GM23338 (cell line): ENCODE measurements at regions not wholly inside any gene's neighbourhood (a gene's known extent, or its start where the extent isn't known, plus 50 kb on each side); places are given as distances from the start of the nearest gene placed in this dataset.

ENCODE experiments used
- CREB1 ChIP-seq: fragments of 250-450 bp; sonication (Bioruptor Pico); IDR thresholded peaks from 2 replicates; pipeline ENCODE4 v1.5.0; 2020; ENCODE audit warnings: low read depth, mild to moderate bottlenecking, moderate library complexity
- EZH2 ChIP-seq: fragments of 200-600 bp; sonication (generic); IDR thresholded peaks from one replicate; pipeline ENCODE4 v1.8.0; 2017; ENCODE audit warnings: antibody characterized with exemption, mild to moderate bottlenecking, low read depth; ENCODE audit not compliant: unreplicated experiment
- EZH2phosphoT487 ChIP-seq: fragments of 200-600 bp; sonication (generic); IDR thresholded peaks from one replicate; pipeline ENCODE4 v1.8.1; 2018; ENCODE audit warnings: antibody characterized with exemption; ENCODE audit not compliant: unreplicated experiment
- NANOG ChIP-seq: IDR thresholded peaks from 2 replicates; pipeline ENCODE4 v1.6.1; 2016; ENCODE audit warnings: antibody characterized with exemption, borderline replicate concordance
- POLR2AphosphoS5 ChIP-seq: IDR thresholded peaks from 2 replicates; pipeline ENCODE4 v1.6.1; 2016; ENCODE audit warnings: antibody characterized with exemption, low read depth
- STAT1 ChIP-seq: IDR thresholded peaks from one replicate; pipeline ENCODE4 v1.6.1; 2016; ENCODE audit warnings: antibody characterized with exemption; ENCODE audit not compliant: unreplicated experiment
- TF ChIP-seq, protein P1 (sequence below), 2 experiments: fragments of 200-600 bp in 1 of 2; sonication (generic) in 1 of 2; conservative IDR thresholded peaks; 2 replicates each; pipeline versions ENCODE4 v1.5.1 to v1.6.1; 2016 to 2017; ENCODE audit warnings: antibody characterized with exemption in 2 of 2, low read depth in 2 of 2, mild to moderate bottlenecking in 2 of 2, moderate library complexity in 1 of 2
- TF ChIP-seq, protein P2 (sequence below): IDR thresholded peaks from one replicate; pipeline ENCODE4 v1.6.1; 2018; ENCODE audit warnings: antibody characterized with exemption; ENCODE audit not compliant: unreplicated experiment

DNA sequence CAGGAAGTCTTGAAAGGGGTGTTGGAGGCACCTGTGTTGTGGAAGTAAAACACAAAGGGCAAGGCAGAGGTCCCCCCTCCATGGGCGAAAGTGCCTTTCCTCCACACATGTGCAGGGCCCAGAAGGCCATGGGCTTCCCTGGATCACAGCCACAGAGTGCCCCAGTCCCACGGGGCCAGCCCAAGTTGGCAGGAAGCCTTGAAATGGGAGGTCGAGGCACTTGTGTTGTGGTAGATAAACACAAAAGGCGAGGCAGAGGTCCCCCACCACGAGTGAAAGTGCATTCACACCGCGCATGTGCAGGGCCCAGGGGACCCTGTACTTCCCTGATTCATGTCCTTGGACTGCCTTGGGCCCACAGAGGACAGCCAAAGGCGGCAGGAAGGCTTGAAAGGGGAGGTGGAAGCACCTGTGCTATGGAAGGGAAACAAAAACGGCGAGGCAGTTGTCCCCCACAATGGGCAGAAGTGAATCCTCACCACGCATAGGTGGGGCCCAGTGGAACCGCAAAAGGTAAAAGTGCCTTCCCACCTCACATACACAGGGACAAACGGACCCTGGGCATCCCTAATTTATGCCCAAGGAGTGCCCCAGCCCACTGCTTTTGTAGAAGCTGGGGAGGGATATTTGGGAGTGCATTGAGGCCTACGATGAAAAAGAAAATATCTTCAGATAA is 585.4 kb downstream of the ALG10 start:
- TF ChIP-seq, protein P1, sequence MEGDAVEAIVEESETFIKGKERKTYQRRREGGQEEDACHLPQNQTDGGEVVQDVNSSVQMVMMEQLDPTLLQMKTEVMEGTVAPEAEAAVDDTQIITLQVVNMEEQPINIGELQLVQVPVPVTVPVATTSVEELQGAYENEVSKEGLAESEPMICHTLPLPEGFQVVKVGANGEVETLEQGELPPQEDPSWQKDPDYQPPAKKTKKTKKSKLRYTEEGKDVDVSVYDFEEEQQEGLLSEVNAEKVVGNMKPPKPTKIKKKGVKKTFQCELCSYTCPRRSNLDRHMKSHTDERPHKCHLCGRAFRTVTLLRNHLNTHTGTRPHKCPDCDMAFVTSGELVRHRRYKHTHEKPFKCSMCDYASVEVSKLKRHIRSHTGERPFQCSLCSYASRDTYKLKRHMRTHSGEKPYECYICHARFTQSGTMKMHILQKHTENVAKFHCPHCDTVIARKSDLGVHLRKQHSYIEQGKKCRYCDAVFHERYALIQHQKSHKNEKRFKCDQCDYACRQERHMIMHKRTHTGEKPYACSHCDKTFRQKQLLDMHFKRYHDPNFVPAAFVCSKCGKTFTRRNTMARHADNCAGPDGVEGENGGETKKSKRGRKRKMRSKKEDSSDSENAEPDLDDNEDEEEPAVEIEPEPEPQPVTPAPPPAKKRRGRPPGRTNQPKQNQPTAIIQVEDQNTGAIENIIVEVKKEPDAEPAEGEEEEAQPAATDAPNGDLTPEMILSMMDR (conservative IDR thresholded peaks at IDR 0.05; ENCODE audit: low read depth in 2 of 2) = no peak
- TF ChIP-seq POLR2AphosphoS5 (no peak), STAT1 (no peak), EZH2 (no peak), EZH2phosphoT487 (no peak), CREB1 (CRISPR knock-in tag) (no peak), NANOG (no peak)
- TF ChIP-seq, protein P2, sequence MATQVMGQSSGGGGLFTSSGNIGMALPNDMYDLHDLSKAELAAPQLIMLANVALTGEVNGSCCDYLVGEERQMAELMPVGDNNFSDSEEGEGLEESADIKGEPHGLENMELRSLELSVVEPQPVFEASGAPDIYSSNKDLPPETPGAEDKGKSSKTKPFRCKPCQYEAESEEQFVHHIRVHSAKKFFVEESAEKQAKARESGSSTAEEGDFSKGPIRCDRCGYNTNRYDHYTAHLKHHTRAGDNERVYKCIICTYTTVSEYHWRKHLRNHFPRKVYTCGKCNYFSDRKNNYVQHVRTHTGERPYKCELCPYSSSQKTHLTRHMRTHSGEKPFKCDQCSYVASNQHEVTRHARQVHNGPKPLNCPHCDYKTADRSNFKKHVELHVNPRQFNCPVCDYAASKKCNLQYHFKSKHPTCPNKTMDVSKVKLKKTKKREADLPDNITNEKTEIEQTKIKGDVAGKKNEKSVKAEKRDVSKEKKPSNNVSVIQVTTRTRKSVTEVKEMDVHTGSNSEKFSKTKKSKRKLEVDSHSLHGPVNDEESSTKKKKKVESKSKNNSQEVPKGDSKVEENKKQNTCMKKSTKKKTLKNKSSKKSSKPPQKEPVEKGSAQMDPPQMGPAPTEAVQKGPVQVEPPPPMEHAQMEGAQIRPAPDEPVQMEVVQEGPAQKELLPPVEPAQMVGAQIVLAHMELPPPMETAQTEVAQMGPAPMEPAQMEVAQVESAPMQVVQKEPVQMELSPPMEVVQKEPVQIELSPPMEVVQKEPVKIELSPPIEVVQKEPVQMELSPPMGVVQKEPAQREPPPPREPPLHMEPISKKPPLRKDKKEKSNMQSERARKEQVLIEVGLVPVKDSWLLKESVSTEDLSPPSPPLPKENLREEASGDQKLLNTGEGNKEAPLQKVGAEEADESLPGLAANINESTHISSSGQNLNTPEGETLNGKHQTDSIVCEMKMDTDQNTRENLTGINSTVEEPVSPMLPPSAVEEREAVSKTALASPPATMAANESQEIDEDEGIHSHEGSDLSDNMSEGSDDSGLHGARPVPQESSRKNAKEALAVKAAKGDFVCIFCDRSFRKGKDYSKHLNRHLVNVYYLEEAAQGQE = no peak
